GM23338 (cell line): ENCODE measurements at regions not wholly inside any gene's neighbourhood (a gene's known extent, or its start where the extent isn't known, plus 50 kb on each side); places are given as distances from the start of the nearest gene placed in this dataset.
"Not testable (repeated sequence)": the region's sequence is repeated elsewhere in the genome, so short reads cannot be mapped to it uniquely, and the experiment has no call there.

Experiments
- CTCF ChIP-seq, 2 experiments: fragments of 200-600 bp in 1 of 2; sonication (generic) in 1 of 2; conservative IDR thresholded peaks; 2 replicates each; pipeline versions ENCODE4 v1.5.1 to v1.6.1; 2016 to 2017; ENCODE audit warnings: antibody characterized with exemption in 2 of 2, low read depth in 2 of 2, mild to moderate bottlenecking in 2 of 2, moderate library complexity in 1 of 2
- EZH2 ChIP-seq: fragments of 200-600 bp; sonication (generic); IDR thresholded peaks from one replicate; pipeline ENCODE4 v1.8.0; 2017; ENCODE audit warnings: antibody characterized with exemption, mild to moderate bottlenecking, low read depth; ENCODE audit not compliant: unreplicated experiment
- EZH2phosphoT487 ChIP-seq: fragments of 200-600 bp; sonication (generic); IDR thresholded peaks from one replicate; pipeline ENCODE4 v1.8.1; 2018; ENCODE audit warnings: antibody characterized with exemption; ENCODE audit not compliant: unreplicated experiment
- POLR2AphosphoS5 ChIP-seq: IDR thresholded peaks from 2 replicates; pipeline ENCODE4 v1.6.1; 2016; ENCODE audit warnings: antibody characterized with exemption, low read depth
- REST ChIP-seq: IDR thresholded peaks from one replicate; pipeline ENCODE4 v1.6.1; 2018; ENCODE audit warnings: antibody characterized with exemption; ENCODE audit not compliant: unreplicated experiment

GRCh38 chr4:3964572-3965278 lies 198.5 kb downstream of the ADRA2C start:
- not testable (repeated sequence) for TF ChIP-seq CTCF (conservative IDR thresholded peaks at IDR 0.05; ENCODE audit: low read depth in 2 of 2); POLR2AphosphoS5; EZH2phosphoT487; EZH2; REST
